ENCODE measurements at regions not wholly inside any gene's neighbourhood (a gene's known extent, or its start where the extent isn't known, plus 50 kb on each side); places are given as distances from the start of the nearest gene placed in this dataset.

DNA sequence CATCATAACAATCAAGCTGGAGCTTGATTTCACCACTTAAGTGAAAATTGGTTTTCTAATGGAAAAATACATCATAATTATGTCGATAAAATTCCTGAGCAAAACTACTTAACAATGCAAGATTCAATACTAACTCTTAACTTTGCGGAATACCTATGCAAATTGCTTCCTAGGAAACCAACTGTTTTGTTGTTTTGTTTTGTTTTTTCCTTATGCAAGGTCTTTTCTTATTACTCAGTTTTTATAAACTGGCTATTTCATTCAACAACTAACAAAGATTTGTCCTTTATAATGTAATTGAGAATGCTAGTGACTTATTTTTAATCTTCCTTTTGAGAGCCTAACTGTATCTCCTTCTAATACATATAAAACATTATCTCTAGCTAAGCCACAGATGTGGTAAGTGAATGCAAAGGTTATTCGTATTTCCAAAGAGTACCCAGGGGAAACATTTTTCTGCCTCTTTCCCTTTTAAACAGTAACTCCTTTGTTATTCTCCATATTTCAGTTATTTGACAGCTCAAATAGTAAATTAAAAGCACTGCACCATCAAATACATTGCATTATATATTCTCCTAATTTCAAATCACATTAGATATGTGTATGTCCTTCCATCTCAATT is 609.4 kb downstream of the SLCO4C1 start:
- Histone ChIP-seq H4K20me1 (ENCODE audit: insufficient read depth) (no peaks in the 10 kb centered on the region), H3K79me2 (ENCODE audit: insufficient read depth) (no peaks in the 10 kb centered on the region), H3K27ac (ENCODE audit: low read depth in 2 of 2, low read length in 1 of 2) (no peak overlapping the region), H3K27me3 (ENCODE audit: insufficient read depth) (no peaks in the 10 kb centered on the region), H3K9ac (no peak overlapping the region), H3K4me2 (no peak overlapping the region), H3K9me3 (no peaks in the 10 kb centered on the region), H3K4me3 (ENCODE audit: low read depth in 2 of 2, low read length in 1 of 2) (no peak overlapping the region), H3F3A (replicated peaks; ENCODE audit: insufficient read depth) (no peaks in the 10 kb centered on the region), H3K4me1 (ENCODE audit: control insufficient read depth in 1 of 2, insufficient read depth in 2 of 2, low read depth in 1 of 2, low read length in 1 of 2) (no peaks in the 10 kb centered on the region), H2AFZ (ENCODE audit: low read depth) (no peak overlapping the region), H3K9me2 (no peaks in the 10 kb centered on the region), H3K36me3 (replicated peaks in 1 of 2; ENCODE audit: control insufficient read depth in 1 of 2, insufficient read depth in 2 of 2, low read length in 1 of 2) (no peaks in the 10 kb centered on the region)
- POLR2A ChIA-PET = no interaction called here
- 30% methylated on average over 3 of the region's 3 CpGs for WGBS (ENCODE audit: low lambda C conversion rate)
- CTCF ChIA-PET = interaction anchor here (0.7 to 3.2 kb wide), 3 partner anchors 8 to 912 kb away, joined by 3 to 23 read pairs (median 3); no protein-coding TSS in a partner anchor
- no peak for DNase-seq
- TF ChIP-seq MEF2A (IDR thresholded peaks at IDR 0.05; ENCODE audit: borderline replicate concordance, low read depth) (no peak), RXRA (IDR thresholded peaks at IDR 0.05; ENCODE audit: borderline replicate concordance, low read depth) (no peak), GATA2 (CRISPR knock-in tag; IDR thresholded peaks at IDR 0.05) (no peak), NFIC (IDR thresholded peaks at IDR 0.05; ENCODE audit: borderline replicate concordance) (no peak), ELF1 (IDR thresholded peaks at IDR 0.05) (no peak), RCOR1 (IDR thresholded peaks at IDR 0.05; ENCODE audit: low read length) (no peak), GABPA (IDR thresholded peaks at IDR 0.05; ENCODE audit: low read depth) (no peak), TAF1 (IDR thresholded peaks at IDR 0.05; ENCODE audit: borderline replicate concordance, low read depth, low read length) (no peak), TCF12 (IDR thresholded peaks at IDR 0.05) (no peak), NRF1 (IDR thresholded peaks at IDR 0.05; ENCODE audit: low read depth, low read length) (no peak), EP300 (IDR thresholded peaks at IDR 0.05; ENCODE audit: borderline replicate concordance in 1 of 2, low read depth in 1 of 2, low read length in 1 of 2) (no peak), EZH2phosphoT487 (IDR thresholded peaks at IDR 0.05; ENCODE audit: borderline replicate concordance, low read depth) (no peak)
- TF ChIP-seq, protein P1, sequence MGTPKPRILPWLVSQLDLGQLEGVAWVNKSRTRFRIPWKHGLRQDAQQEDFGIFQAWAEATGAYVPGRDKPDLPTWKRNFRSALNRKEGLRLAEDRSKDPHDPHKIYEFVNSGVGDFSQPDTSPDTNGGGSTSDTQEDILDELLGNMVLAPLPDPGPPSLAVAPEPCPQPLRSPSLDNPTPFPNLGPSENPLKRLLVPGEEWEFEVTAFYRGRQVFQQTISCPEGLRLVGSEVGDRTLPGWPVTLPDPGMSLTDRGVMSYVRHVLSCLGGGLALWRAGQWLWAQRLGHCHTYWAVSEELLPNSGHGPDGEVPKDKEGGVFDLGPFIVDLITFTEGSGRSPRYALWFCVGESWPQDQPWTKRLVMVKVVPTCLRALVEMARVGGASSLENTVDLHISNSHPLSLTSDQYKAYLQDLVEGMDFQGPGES (IDR thresholded peaks at IDR 0.05; ENCODE audit: low read depth, low read length) = no peak
- TF ChIP-seq, protein P2, sequence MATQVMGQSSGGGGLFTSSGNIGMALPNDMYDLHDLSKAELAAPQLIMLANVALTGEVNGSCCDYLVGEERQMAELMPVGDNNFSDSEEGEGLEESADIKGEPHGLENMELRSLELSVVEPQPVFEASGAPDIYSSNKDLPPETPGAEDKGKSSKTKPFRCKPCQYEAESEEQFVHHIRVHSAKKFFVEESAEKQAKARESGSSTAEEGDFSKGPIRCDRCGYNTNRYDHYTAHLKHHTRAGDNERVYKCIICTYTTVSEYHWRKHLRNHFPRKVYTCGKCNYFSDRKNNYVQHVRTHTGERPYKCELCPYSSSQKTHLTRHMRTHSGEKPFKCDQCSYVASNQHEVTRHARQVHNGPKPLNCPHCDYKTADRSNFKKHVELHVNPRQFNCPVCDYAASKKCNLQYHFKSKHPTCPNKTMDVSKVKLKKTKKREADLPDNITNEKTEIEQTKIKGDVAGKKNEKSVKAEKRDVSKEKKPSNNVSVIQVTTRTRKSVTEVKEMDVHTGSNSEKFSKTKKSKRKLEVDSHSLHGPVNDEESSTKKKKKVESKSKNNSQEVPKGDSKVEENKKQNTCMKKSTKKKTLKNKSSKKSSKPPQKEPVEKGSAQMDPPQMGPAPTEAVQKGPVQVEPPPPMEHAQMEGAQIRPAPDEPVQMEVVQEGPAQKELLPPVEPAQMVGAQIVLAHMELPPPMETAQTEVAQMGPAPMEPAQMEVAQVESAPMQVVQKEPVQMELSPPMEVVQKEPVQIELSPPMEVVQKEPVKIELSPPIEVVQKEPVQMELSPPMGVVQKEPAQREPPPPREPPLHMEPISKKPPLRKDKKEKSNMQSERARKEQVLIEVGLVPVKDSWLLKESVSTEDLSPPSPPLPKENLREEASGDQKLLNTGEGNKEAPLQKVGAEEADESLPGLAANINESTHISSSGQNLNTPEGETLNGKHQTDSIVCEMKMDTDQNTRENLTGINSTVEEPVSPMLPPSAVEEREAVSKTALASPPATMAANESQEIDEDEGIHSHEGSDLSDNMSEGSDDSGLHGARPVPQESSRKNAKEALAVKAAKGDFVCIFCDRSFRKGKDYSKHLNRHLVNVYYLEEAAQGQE (IDR thresholded peaks at IDR 0.05; ENCODE audit: low read depth, low read length) = no peak

Data from SK-N-SH (cell line).